ENCODE measurements at regions not wholly inside any gene's neighbourhood (a gene's known extent, or its start where the extent isn't known, plus 50 kb on each side); places are given as distances from the start of the nearest gene placed in this dataset.

DNA sequence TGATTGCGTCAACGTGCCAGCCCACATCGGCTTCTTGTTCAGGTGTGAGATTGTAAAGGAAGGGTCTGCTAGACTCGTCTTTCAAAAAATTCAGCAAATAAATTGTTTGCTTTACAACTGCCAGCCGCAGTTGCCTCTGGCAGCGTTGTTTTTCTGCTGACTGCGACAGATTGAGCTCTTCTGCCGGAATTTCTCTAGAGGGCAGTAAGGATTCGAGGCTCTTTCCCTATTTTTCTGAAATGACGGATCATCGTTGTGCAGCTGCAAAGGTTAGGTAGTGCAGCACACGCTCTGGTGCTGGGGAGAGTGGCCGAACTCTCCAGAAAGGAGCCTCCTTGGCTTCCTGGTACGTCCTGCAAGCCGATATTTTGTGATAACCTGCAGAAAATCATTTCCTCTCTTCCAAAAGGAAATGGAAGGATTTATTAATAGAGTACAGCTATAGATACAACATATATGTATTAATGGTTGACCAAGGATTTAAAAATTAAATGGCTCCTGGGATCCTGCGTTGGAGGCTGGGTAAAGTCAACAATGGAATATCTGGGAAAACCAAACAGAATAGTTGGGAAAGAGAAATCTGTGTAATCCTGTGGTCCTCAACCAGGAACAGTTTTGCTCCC, 121.9 kb upstream of the ZFP64 start (continued):
- TF ChIP-seq, protein P1, sequence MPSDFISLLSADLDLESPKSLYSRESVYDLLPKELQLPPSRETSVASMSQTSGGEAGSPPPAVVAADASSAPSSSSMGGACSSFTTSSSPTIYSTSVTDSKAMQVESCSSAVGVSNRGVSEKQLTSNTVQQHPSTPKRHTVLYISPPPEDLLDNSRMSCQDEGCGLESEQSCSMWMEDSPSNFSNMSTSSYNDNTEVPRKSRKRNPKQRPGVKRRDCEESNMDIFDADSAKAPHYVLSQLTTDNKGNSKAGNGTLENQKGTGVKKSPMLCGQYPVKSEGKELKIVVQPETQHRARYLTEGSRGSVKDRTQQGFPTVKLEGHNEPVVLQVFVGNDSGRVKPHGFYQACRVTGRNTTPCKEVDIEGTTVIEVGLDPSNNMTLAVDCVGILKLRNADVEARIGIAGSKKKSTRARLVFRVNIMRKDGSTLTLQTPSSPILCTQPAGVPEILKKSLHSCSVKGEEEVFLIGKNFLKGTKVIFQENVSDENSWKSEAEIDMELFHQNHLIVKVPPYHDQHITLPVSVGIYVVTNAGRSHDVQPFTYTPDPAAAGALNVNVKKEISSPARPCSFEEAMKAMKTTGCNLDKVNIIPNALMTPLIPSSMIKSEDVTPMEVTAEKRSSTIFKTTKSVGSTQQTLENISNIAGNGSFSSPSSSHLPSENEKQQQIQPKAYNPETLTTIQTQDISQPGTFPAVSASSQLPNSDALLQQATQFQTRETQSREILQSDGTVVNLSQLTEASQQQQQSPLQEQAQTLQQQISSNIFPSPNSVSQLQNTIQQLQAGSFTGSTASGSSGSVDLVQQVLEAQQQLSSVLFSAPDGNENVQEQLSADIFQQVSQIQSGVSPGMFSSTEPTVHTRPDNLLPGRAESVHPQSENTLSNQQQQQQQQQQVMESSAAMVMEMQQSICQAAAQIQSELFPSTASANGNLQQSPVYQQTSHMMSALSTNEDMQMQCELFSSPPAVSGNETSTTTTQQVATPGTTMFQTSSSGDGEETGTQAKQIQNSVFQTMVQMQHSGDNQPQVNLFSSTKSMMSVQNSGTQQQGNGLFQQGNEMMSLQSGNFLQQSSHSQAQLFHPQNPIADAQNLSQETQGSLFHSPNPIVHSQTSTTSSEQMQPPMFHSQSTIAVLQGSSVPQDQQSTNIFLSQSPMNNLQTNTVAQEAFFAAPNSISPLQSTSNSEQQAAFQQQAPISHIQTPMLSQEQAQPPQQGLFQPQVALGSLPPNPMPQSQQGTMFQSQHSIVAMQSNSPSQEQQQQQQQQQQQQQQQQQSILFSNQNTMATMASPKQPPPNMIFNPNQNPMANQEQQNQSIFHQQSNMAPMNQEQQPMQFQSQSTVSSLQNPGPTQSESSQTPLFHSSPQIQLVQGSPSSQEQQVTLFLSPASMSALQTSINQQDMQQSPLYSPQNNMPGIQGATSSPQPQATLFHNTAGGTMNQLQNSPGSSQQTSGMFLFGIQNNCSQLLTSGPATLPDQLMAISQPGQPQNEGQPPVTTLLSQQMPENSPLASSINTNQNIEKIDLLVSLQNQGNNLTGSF (CRISPR knock-in tag; IDR thresholded peaks at IDR 0.05) = no peak
- TF ChIP-seq BRD4 (CRISPR knock-in tag; IDR thresholded peaks at IDR 0.05) (no peak), ZNF33B (CRISPR knock-in tag; IDR thresholded peaks at IDR 0.05) (no peak), RAD21 (CRISPR knock-in tag; IDR thresholded peaks at IDR 0.05) (peak; percentile 49; the same call in 1 of the 2 replicates), ZNF644 (CRISPR knock-in tag; IDR thresholded peaks at IDR 0.05; ENCODE audit: low read depth) (no peak), MLLT10 (CRISPR knock-in tag; IDR thresholded peaks at IDR 0.05) (no peak), MAZ (IDR thresholded peaks at IDR 0.05; ENCODE audit: borderline replicate concordance, low read depth, low read length) (no peak), MAZ (CRISPR knock-in tag; IDR thresholded peaks at IDR 0.05; ENCODE audit: low read depth) (no peak), ATF7 (IDR thresholded peaks at IDR 0.05) (no peak), ATF7 (CRISPR knock-in tag; IDR thresholded peaks at IDR 0.05) (no peak), CHD2 (IDR thresholded peaks at IDR 0.05; ENCODE audit: low read depth, low read length) (no peak), MTA1 (CRISPR knock-in tag; IDR thresholded peaks at IDR 0.05; ENCODE audit: borderline replicate concordance) (no peak), TEAD3 (CRISPR knock-in tag; optimal IDR thresholded peaks at IDR 0.05; ENCODE audit: borderline replicate concordance) (peak; percentile 71), MED1 (CRISPR knock-in tag; IDR thresholded peaks at IDR 0.05) (no peak), TOE1 (CRISPR knock-in tag; IDR thresholded peaks at IDR 0.05) (no peak), ARNT (IDR thresholded peaks at IDR 0.05) (no peak)
- TF ChIP-seq, protein P2, sequence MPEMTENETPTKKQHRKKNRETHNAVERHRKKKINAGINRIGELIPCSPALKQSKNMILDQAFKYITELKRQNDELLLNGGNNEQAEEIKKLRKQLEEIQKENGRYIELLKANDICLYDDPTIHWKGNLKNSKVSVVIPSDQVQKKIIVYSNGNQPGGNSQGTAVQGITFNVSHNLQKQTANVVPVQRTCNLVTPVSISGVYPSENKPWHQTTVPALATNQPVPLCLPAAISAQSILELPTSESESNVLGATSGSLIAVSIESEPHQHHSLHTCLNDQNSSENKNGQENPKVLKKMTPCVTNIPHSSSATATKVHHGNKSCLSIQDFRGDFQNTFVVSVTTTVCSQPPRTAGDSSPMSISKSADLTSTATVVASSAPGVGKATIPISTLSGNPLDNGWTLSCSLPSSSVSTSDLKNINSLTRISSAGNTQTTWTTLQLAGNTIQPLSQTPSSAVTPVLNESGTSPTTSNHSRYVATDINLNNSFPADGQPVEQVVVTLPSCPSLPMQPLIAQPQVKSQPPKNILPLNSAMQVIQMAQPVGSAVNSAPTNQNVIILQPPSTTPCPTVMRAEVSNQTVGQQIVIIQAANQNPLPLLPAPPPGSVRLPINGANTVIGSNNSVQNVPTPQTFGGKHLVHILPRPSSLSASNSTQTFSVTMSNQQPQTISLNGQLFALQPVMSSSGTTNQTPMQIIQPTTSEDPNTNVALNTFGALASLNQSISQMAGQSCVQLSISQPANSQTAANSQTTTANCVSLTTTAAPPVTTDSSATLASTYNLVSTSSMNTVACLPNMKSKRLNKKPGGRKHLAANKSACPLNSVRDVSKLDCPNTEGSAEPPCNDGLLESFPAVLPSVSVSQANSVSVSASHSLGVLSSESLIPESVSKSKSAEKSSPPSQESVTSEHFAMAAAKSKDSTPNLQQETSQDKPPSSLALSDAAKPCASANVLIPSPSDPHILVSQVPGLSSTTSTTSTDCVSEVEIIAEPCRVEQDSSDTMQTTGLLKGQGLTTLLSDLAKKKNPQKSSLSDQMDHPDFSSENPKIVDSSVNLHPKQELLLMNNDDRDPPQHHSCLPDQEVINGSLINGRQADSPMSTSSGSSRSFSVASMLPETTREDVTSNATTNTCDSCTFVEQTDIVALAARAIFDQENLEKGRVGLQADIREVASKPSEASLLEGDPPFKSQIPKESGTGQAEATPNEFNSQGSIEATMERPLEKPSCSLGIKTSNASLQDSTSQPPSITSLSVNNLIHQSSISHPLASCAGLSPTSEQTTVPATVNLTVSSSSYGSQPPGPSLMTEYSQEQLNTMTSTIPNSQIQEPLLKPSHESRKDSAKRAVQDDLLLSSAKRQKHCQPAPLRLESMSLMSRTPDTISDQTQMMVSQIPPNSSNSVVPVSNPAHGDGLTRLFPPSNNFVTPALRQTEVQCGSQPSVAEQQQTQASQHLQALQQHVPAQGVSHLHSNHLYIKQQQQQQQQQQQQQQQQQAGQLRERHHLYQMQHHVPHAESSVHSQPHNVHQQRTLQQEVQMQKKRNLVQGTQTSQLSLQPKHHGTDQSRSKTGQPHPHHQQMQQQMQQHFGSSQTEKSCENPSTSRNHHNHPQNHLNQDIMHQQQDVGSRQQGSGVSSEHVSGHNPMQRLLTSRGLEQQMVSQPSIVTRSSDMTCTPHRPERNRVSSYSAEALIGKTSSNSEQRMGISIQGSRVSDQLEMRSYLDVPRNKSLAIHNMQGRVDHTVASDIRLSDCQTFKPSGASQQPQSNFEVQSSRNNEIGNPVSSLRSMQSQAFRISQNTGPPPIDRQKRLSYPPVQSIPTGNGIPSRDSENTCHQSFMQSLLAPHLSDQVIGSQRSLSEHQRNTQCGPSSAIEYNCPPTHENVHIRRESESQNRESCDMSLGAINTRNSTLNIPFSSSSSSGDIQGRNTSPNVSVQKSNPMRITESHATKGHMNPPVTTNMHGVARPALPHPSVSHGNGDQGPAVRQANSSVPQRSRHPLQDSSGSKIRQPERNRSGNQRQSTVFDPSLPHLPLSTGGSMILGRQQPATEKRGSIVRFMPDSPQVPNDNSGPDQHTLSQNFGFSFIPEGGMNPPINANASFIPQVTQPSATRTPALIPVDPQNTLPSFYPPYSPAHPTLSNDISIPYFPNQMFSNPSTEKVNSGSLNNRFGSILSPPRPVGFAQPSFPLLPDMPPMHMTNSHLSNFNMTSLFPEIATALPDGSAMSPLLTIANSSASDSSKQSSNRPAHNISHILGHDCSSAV (CRISPR knock-in tag; IDR thresholded peaks at IDR 0.05; ENCODE audit: borderline replicate concordance) = no peak
- TF ChIP-seq, protein P3, sequence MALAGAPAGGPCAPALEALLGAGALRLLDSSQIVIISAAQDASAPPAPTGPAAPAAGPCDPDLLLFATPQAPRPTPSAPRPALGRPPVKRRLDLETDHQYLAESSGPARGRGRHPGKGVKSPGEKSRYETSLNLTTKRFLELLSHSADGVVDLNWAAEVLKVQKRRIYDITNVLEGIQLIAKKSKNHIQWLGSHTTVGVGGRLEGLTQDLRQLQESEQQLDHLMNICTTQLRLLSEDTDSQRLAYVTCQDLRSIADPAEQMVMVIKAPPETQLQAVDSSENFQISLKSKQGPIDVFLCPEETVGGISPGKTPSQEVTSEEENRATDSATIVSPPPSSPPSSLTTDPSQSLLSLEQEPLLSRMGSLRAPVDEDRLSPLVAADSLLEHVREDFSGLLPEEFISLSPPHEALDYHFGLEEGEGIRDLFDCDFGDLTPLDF (CRISPR knock-in tag; IDR thresholded peaks at IDR 0.05) = no peak
